Ovary (tissue), 7 donors: ENCODE measurements at regions not wholly inside any gene's neighbourhood (a gene's known extent, or its start where the extent isn't known, plus 50 kb on each side); places are given as distances from the start of the nearest gene placed in this dataset.

Experiments
- DNase-seq, 5 donors: peaks; one replicate each; pipeline ENCODE4 v3.0.0-alpha.2; 2019 to 2020
- H3K27ac ChIP-seq, 2 donors: fragments of 200-600 bp; one replicate each; pipeline versions ENCODE4 v1.5.1 to v1.8.0; 2019 to 2022
- H3K27me3 ChIP-seq: fragments of 200-600 bp; one replicate; pipeline ENCODE4 v1.8.0; 2022
- H3K36me3 ChIP-seq: fragments of 200-600 bp; sonication (generic); one replicate; pipeline ENCODE4 v1.5.1; 2019
- H3K4me1 ChIP-seq: one replicate; pipeline ENCODE4 v1.8.1; 2013; ENCODE audit warnings: mild to moderate bottlenecking, moderate library complexity; ENCODE audit not compliant: insufficient read depth
- H3K4me3 ChIP-seq: fragments of 200-600 bp; sonication (generic); one replicate; pipeline ENCODE4 v1.5.1; 2017
- H3K9me3 ChIP-seq, 2 donors: fragments of 200-600 bp in 1 of 2; sonication (generic) in 1 of 2; one replicate each; pipeline versions ENCODE4 v1.5.1 to v1.8.1; 2013 to 2019; ENCODE audit warnings: mild to moderate bottlenecking in 1 of 2, moderate library complexity in 1 of 2
- CTCF ChIP-seq, 3 donors: fragments of 450-650 bp in 2 of 3; fragments of 200-600 bp in 1 of 3; IDR thresholded peaks; one replicate each; pipeline versions ENCODE4 v1.5.1 to v1.8.0; 2016 to 2022; ENCODE audit warnings: antibody characterized with exemption in 3 of 3, mild to moderate bottlenecking in 1 of 3
- EP300 ChIP-seq: sonication (generic); formaldehyde crosslinking; IDR thresholded peaks from one replicate; pipeline ENCODE4 v1.6.1; 2017; ENCODE audit warnings: antibody characterized with exemption
- POLR2A ChIP-seq: fragments of 450-650 bp; IDR thresholded peaks from one replicate; pipeline ENCODE4 v1.6.1; 2017; ENCODE audit warnings: antibody characterized with exemption, mild to moderate bottlenecking, moderate library complexity
- WGBS, 3 donors: extraction: QIAGEN DNeasy Blood & Tissue Kit in 1 of 3; methylation state at CpG; one replicate each; pipeline versions ENCODE4 v1.1.5 to v1.1.7; 2013 to 2017; 5-methylcytosine and 5-hydroxymethylcytosine counted together
- intact Hi-C, 4 donors: fragments of 100-400 bp; cut with DNase I; formaldehyde crosslinking; loops; one replicate each; pipeline versions ENCODE4 v1.11.0 to v1.15.1; 2022 to 2023
- donor health status: DM: no; HTN: no; CAD: no; lungs with moderate emphysema.
- donor health status: DM: no; HTN: no; CAD: no.
- donor health status: Bipolar disorder and iron deficiency.
- donor health status: DM: no; HTN: no; CAD: no.
- donor health status: DM: yes; HTN: yes; CAD: no.

DNA sequence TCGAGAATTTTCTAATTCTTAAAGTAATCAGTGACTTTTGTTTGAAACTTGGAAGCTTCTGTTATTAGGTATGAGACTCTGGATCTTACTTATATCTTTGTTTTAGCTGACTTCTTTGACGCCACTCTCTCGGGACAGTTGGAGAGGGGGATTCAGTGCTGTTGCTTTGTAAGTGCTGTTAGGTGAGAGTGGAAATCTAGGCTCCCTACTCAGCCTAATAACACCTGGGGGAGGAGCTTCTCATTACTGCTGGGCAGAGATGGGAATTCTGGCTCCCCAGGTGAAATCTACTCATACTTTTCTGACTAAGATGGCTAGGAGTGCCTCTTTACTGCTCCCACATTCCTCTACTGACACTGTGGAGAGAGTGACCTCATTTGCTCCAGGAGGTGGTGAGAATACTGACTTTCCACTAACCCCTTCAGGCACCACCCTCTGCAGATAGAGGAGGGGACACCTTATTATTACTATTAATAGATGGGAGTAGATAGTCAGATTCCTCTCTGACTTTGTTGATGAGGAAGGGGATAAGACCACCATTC lies 324.9 kb upstream of the SPRY2 start:
- Histone ChIP-seq H3K9me3 (no peaks in the 10 kb centered on the region), H3K36me3 (no peaks in the 10 kb centered on the region), H3K27me3 (no peaks in the 10 kb centered on the region), H3K27ac (no peak overlapping the region), H3K4me3 (no peak overlapping the region), H3K4me1 (no peaks in the 10 kb centered on the region)
- TF ChIP-seq EP300: no peak
- TF ChIP-seq POLR2A: no peak
- no peak for TF ChIP-seq CTCF (IDR thresholded peaks at IDR 0.05)
- intact Hi-C loops: no loop called here
- DNase-seq: no peak
- WGBS, 3 donors: 77 to 85% (median 83%) methylated on average over 3 of the region's 3 CpGs

GRCh38 chr13:80664950-80665349 lies 324.0 kb upstream of the SPRY2 start:
- no peaks in the 10 kb centered on the region for H3K27me3 ChIP-seq
- H3K27ac ChIP-seq: no peak overlapping the region
- H3K4me1 ChIP-seq: no peaks in the 10 kb centered on the region
- no peaks in the 10 kb centered on the region for H3K36me3 ChIP-seq
- no peak for TF ChIP-seq CTCF (IDR thresholded peaks at IDR 0.05)
- no peak for TF ChIP-seq EP300
- no peak for TF ChIP-seq POLR2A
- no peaks in the 10 kb centered on the region for H3K9me3 ChIP-seq
- no peak for DNase-seq
- intact Hi-C loops: no loop called here
- no peak overlapping the region for H3K4me3 ChIP-seq

DNA sequence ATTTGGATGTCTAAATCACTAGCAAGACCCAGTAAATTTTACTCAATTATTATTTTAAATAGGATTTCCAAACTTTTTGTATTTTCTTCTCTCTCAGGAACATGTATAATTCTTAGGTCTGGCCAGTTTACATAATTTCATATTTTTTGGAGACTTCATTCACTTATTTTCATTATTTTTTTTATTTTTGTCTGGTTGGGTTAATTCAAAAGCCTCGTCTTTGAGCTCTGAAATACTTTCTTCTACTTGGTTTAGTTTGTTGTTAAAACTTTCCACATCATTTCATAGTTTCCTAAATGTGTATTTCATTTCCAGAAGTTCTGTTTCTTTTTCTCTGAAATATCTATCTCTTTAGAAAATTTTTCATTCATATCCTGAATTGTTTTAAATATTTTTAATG lies 322.9 kb upstream of the SPRY2 start:
- WGBS, 3 donors: 77 to 89% (median 80%) methylated on average over 1 of the region's 1 CpG
- Histone ChIP-seq H3K4me3 (no peak overlapping the region), H3K27me3 (no peaks in the 10 kb centered on the region), H3K4me1 (no peaks in the 10 kb centered on the region), H3K27ac (no peak overlapping the region), H3K36me3 (no peaks in the 10 kb centered on the region), H3K9me3 (no peaks in the 10 kb centered on the region)
- intact Hi-C loops: no loop called here
- DNase-seq: no peak
- TF ChIP-seq EP300 (no peak), CTCF (IDR thresholded peaks at IDR 0.05) (no peak), POLR2A (no peak)

DNA sequence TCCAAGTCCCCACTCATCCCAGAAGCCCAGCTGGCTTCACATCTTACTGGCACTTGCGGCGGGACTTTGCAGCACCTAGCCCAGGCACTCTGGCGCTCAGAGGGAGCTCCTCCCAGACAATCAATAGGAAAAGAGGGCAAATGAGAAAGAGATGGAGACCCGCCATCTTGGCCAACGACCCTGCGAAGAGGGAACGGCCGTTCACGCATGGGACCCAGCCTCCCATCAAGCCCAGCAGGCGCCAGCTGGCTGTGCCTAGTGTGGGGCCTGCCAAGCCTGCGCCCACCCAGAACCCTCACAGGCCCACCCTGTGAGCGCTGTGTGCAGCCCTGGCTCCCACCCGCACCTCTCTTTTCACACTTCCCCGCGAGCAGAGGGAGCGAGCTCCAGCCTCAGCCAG lies 317.8 kb upstream of the SPRY2 start:
- Histone ChIP-seq H3K4me3 (no peak overlapping the region), H3K27ac (no peak overlapping the region), H3K9me3 (no peaks in the 10 kb centered on the region), H3K4me1 (no peaks in the 10 kb centered on the region), H3K36me3 (no peaks in the 10 kb centered on the region), H3K27me3 (no peaks in the 10 kb centered on the region)
- intact Hi-C loops: loop anchor here in 1 of 4 donors (10.0 kb wide), 1 partner anchor 1366 kb away; no protein-coding TSS in a partner anchor
- DNase-seq: no peak
- WGBS, 3 donors: 88 to 93% (median 92%) methylated on average over 16 of the region's 16 CpGs
- no peak for TF ChIP-seq POLR2A
- TF ChIP-seq CTCF (IDR thresholded peaks at IDR 0.05): no peak
